ENCODE measurements at regions not wholly inside any gene's neighbourhood (a gene's known extent, or its start where the extent isn't known, plus 50 kb on each side); places are given as distances from the start of the nearest gene placed in this dataset.
"Not testable (repeated sequence)": the region's sequence is repeated elsewhere in the genome, so short reads cannot be mapped to it uniquely, and the experiment has no call there.

DNA sequence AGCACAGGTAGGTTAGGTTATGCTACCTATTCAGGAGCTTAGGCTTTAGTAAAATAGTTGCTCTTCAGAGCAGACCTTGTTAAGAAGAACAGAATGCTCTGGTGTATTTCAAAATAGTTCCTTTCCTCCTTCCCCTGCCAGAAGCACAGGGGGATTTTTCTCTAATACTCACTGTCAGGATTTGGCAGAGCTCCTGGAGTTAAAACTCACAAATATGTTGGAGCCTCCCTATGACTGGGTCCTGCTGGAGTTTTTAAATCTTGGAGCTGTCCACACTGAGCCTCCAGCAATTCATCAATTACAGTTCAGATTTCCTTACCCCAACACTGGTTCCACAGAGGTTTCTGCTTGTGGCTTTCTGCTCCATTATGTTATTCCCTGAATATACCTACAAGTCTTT lies 1233.8 kb upstream of the WWC1 start:
- no peak for DNase-seq

GRCh38 chr5:167061695-167062094 lies 1229.8 kb upstream of the WWC1 start:
- DNase-seq = no peak

DNA sequence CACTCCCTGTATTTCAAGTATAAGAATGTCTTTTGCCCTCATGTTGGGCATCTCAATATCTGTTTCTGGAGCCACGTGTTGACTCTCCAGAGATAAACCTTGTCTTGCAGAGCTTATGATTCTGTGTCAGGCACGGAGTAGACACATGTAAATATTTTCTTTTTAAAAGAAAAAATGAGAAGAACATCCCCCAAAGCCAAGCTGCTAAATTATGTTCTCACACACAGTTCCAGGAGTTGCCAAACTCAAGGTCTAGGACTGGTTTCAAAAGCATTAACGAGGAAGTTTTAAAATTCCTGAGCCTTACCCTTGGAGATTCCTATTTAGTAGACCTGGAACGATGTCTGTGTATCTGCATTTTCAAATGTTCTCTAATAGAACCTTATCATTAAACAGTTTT lies 1228.3 kb upstream of the WWC1 start:
- no peak for DNase-seq

- DNase-seq = no peak
Observed at GRCh38 chr5:167063788-167064187, 1227.7 kb upstream of the WWC1 start.

- no peak for DNase-seq
Observed at GRCh38 chr5:167064198-167064776, 1227.2 kb upstream of the WWC1 start.

GRCh38 chr5:167065794-167066193 lies 1225.7 kb upstream of the WWC1 start:
- no peak for DNase-seq

- DNase-seq = no peak
Observed at GRCh38 chr5:167071981-167072610, 1219.3 kb upstream of the WWC1 start.

DNA sequence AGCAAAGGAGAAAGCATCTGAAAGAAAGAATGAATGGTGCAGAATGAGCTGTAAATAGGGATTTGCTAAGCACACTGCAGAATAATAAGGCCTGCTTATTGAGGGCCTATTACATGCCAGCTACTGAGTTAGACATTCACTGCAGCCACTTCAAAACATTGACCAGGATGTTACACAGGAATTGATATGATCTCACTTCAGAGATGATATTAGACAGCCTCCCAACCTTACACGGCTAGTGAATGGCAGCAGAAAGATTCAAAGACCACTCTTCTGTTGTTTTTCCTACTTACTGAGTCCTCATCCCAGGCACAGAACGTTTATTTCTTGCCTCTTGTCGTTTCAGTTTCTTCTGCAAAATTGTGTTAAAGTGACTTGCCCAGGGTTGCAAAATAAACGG lies 1209.9 kb upstream of the WWC1 start:
- no peak for DNase-seq

- no peak for DNase-seq
Observed at GRCh38 chr5:167096816-167097215, 1194.6 kb upstream of the WWC1 start.

GRCh38 chr5:167104351-167104750 lies 1187.1 kb upstream of the WWC1 start:
- no peak for DNase-seq

DNA sequence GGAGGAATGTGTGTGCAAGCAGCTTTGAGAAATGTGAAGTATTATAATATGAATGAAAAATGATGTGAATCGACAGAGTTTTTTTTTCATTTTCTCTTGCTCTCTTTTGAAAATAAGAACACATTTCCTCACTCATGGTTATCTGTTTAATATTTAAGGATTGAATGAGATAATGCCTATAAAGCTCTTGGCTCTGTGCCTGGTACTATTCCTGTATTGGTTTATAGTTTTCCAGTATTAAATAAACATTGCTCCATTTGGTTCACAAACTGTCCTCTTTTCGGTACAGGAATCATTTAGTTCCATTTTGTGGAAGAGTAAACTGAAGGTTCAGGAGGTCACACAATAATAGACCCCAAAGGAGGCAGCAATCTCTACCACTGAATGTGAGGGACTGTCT lies 1185.5 kb upstream of the WWC1 start:
- no peak for DNase-seq

GRCh38 chr5:167107684-167108083 lies 1183.8 kb upstream of the WWC1 start:
- no peak for DNase-seq

DNA sequence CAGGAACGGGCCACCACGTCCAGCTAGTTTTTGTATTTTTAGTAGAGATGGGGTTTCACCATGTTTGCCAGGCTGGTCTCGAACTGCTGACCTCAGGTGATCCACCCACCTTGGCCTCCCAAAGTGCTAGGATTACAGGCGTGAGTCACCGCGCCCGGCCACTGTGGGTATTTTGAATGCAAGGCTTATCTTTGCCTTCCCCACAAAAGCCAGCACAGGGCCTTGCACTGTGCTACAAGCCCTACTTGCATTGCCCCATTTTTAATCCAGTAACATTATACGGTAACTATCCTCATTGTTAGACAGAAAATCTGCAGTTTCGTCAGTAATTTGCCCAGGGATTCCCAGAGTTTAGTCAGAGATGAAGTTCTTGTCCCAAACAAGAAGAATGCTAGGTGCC lies 1183.2 kb upstream of the WWC1 start:
- DNase-seq = not testable (repeated sequence)

GRCh38 chr5:167112556-167112955 lies 1178.9 kb upstream of the WWC1 start:
- DNase-seq = no peak

DNA sequence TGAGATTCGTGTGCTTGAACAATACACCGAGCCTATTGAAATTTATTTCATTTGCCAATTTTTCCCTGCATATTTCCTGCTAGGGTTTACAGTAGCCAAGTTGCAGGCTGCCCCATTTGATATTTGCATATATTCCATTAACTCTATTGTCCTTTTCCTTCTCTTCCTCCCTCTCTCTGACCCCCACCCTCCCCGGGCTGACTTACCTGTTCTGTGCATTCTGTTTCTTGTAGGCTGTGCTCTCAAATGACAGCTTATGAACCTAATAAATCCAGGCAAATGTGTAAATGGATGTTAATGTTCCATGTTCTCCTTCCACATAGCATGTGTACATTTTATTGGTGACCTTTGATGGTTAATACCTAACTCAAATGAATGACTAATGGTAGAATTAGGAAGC lies 1169.2 kb upstream of the WWC1 start:
- no peak for DNase-seq

DNA sequence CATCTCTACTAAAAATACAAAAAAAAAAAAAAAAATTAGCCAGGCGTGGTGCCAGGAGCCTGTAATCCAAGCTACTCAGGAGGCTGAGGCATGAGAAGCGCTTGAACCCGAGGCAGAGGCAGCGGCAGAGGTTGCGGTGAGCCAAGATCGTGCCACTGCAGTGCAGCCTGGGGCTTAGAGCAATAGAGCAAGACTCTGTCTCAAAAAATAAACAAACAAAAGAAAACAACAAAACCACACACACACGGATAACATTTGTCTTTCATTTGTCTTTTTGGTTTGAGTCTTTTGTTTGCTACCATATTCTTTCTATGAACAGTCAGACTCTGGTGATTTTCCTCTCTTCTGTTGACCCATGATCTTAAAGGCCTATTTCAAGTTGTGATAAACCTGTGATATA lies 1168.3 kb upstream of the WWC1 start:
- no peak for DNase-seq

GRCh38 chr5:167128581-167128980 lies 1162.9 kb upstream of the WWC1 start:
- DNase-seq = no peak

GRCh38 chr5:167140548-167141291 lies 1150.7 kb upstream of the WWC1 start:
- no peak for DNase-seq

- DNase-seq = no peak
Observed at GRCh38 chr5:167143716-167144115, 1147.7 kb upstream of the WWC1 start.

GRCh38 chr5:167145841-167146240 lies 1145.6 kb upstream of the WWC1 start:
- no peak for DNase-seq

- DNase-seq = no peak
Observed at GRCh38 chr5:167147879-167148278, 1143.6 kb upstream of the WWC1 start.

GRCh38 chr5:167150661-167151060 lies 1140.8 kb upstream of the WWC1 start:
- DNase-seq = no peak

DNA sequence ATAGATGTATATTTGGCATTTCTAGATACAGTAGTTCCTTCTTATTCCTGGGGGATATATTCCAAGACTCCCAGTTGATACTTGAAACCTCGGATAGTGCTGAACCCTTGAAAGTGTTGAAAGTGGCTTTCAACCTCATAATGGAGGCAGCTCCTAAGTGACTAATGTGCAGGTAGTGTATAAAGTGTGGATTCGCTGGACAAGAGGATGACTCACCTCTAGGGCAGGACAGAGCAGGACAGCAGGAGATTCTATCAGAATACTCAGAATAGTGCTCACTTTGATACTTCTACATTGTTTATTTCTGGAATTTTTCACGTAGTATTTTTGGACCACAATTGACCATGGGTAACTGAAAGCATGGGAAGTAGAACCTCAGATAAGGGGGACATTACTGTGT lies 1138.9 kb upstream of the WWC1 start:
- no peak for DNase-seq

DNA sequence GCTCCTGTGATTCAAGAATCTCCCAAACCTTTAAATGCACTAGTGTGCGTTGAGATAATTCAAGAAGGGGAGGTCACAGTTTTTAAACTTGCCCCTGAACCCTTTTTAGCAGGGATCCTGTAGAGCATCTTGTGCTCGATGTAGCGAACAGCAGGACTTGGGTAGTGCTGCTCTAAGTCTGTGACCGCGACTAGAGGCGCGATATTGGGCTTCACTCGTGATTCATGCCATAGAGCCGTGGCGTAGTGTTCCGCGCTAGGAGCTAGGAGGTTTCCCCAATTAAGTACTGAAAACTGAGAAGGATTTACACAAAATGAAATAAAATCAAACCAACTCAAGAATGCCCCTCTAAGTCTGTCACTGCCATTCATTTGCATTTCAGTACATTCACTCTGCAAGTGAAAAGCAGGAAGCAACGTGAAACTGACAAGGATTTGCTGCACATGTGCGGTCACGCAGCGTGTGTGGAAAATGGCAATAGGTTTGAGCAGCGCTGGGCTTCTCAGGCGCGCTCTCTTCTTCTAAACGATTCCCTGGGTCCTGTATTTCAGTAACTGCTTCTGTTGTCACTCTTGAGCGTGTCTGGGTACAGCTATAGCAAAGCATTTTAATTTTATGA lies 1135.9 kb upstream of the WWC1 start:
- DNase-seq = no peak

Measured in inflammatory macrophage treated with lipopolysaccharide for 4 hours (primary cell).